Inferior parietal cortex (tissue), 1 donor: ENCODE measurements at regions not wholly inside any gene's neighbourhood (a gene's known extent, or its start where the extent isn't known, plus 50 kb on each side); places are given as distances from the start of the nearest gene placed in this dataset.

ENCODE experiments used
- DNase-seq: peaks from one replicate; pipeline ENCODE4 v3.0.0-alpha.2; 2016; ENCODE audit errors: extremely low spot score

GRCh38 chr4:45099471-45099870 is 373.1 kb upstream of the GNPDA2 start:
- no peak for DNase-seq

DNA sequence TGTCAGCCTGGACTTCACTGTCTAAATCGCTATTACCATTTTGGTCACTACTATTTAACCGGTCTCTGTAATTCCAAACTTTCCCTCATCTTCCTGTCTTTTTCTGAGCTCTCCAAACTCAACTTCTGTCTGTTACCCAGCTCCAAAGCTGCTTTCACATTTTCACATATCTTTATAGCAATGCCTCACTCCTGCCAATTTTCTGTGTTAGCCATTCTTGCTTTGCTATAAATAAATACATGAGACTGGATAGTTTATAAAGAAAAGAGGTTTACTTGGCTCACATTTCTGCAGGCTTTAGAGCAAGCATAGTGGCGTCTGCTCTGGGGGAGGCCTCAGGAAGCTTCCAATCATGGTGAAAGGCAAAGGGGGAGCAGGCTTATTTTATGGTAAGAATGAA is 368.3 kb upstream of the GNPDA2 start:
- DNase-seq: peak; percentile 21

DNA sequence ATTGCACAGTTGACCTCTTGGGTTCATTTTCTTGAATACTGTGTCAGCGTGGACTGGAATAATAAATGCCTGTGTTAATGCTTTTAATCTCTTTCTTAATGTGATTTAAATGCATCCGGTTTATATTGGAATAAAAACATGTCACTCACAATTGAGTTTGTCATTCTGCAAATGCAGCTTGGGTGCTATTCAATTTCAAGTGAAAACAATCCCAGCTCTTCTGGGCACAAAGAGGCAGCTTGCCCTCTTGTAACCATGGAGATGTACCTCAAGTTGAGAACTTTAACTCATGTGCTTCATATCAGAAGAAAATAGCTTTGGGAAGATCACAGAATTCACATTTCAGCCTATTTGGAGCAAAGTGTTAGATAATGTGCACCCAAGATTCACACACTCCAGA is 355.7 kb upstream of the GNPDA2 start:
- DNase-seq: peak; percentile 25

- DNase-seq: no peak
Observed at GRCh38 chr4:45079616-45080015, 353.3 kb upstream of the GNPDA2 start.

DNA sequence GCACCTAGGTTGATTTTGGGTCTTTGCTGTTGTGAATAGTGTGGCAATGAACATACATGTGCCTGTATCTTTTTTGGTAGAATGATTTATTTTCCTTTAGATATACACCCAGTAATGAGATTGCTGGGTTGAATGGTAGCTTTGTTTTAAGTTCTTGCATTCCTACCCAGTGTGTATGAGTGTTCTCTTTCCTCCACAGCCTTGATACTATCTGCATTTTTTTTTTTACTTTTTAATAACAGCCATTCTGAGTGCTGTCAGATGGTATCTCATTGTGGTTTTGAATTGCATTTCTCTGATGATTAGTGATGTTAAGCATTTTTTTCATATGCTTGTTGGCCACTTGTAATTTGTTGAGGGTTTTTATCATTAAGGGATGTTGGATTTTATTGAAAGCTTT is 351.8 kb upstream of the GNPDA2 start:
- DNase-seq: no peak

DNA sequence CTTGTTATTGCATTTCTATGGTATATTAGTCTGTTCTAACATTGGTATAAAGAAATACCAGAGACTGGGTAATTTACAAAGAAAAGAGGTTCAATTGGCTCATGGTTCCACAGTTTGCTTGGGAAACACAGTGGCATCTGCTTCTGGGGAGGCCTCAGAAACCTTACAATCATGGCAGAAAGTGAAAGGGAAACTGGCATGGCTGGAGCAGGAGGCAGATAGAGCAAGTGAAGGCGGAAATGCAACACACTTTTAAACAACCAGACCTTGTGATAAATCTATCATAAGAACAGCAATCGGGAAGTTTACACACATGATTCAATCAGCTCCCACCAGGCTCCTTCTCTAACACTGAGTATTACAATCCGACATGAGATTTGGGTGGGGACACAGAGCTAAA is 346.6 kb upstream of the GNPDA2 start:
- DNase-seq: no peak

- no peak for DNase-seq
Observed at GRCh38 chr4:45064741-45065140, 338.4 kb upstream of the GNPDA2 start.

- DNase-seq: no peak
Observed at GRCh38 chr4:45063696-45064095, 337.3 kb upstream of the GNPDA2 start.

DNA sequence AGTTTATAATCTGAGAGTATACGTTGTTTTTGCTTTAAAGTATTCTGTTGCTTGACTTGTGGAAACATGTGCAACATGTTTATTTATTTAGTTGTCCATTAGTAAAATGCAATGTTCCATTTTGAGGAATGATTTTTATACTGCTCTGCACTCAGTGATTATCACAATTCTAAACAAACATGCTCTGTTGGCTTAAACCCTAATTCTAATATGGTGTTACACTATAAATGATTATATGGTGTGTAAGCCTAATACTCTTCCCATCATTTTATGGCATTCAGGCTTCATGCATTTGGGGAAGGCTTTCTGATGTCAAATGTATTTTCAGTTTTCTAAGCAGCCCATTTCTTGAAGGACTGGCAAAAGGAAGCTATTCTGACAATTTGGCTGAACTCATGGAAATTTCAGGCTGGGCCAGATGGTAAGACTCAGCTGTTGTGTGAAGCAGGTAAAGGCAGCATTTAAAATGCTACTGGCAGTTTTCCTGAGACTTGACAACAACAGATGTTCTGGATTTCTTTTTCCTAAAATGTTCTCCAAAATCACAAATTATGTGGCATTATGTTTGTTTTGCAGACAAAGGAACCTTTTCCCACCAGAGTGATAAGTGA is 336.7 kb upstream of the GNPDA2 start:
- DNase-seq: peak; percentile 40

DNA sequence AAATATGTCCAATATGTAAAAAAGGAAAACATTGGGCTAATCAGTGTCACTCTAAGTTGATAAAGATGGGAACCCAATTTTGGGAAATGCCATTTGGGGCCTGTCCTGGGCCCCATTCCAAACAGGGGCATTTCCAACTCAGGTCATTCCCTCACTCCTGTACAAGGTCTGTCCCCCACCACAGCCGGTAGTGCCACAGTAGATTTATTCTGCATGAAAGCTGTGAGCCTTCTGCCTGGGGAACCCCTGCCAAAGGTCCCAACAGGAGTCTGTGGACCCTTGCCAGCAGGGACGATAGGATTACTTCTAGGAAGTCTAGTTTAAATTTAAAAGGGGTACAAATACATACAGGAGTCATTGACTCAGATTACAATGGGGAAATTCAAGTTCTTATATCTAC is 317.6 kb upstream of the GNPDA2 start:
- no peak for DNase-seq

- DNase-seq: no peak
Observed at GRCh38 chr4:45036677-45037076, 310.3 kb upstream of the GNPDA2 start.

GRCh38 chr4:45033676-45034419 is 307.5 kb upstream of the GNPDA2 start:
- no peak for DNase-seq

- no peak for DNase-seq
Observed at GRCh38 chr4:45030059-45030458, 303.7 kb upstream of the GNPDA2 start.

GRCh38 chr4:45007508-45007907 is 281.2 kb upstream of the GNPDA2 start:
- no peak for DNase-seq

- DNase-seq: no peak
Observed at GRCh38 chr4:45006078-45006477, 279.7 kb upstream of the GNPDA2 start.

DNA sequence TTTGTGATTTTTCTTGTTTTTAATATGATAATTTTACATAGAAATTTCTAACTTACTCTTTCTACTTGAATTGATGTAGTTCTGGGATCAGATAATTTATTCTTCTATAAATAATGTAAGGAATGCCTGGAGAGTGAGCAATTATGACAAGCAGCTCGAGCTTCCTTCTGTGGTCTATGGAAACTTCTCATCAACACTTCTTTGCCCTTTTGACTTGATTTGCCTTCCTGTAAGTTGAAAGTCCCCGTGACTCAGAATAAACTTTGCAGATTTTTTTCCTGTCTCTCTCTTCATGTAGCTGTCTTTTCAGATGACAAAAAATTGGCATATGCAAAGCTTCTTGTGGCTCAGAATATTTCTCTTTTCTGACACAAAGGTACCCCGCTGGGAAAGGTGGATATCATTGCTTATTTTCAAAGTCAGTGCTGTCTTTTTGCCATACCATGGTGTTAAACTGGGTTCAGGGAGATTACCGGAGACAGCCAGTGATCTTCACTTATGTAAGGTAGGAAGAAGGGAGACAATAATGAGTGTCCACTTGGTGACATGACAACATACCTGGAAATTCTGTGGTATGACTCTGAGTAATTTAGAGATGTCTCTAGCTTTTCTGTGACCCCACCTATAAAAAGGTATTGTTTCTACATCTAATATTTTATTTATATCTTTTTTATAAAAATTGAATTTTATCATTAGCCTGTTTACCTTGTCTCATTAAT is 278.6 kb upstream of the GNPDA2 start:
- DNase-seq: no peak

- DNase-seq: no peak
Observed at GRCh38 chr4:45004326-45004725, 278.0 kb upstream of the GNPDA2 start.

- no peak for DNase-seq
Observed at GRCh38 chr4:44996276-44996845, 270.0 kb upstream of the GNPDA2 start.

- DNase-seq: no peak
Observed at GRCh38 chr4:44988011-44988410, 261.7 kb upstream of the GNPDA2 start.

- DNase-seq: no peak
Observed at GRCh38 chr4:44985938-44986337, 259.6 kb upstream of the GNPDA2 start.

DNA sequence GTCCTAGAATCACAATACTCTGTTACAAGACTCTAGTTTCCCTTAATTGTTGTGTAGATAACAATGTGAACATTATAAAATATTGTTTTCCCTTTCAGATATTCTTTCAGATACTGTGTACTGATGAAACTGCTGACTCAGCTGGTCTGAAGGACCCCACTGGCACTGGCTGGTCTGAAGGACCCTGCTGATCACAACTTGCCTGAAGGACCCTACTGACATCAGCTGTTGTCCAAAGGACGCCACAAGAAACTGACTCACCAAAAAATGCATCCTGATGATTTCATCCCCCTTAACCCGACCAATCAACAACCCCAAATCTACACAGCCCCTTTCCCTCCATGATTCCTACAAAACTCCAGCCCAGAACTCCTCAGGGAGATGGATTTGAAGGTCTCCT is 258.8 kb upstream of the GNPDA2 start:
- no peak for DNase-seq

GRCh38 chr4:44984083-44984482 is 257.7 kb upstream of the GNPDA2 start:
- DNase-seq: no peak

DNA sequence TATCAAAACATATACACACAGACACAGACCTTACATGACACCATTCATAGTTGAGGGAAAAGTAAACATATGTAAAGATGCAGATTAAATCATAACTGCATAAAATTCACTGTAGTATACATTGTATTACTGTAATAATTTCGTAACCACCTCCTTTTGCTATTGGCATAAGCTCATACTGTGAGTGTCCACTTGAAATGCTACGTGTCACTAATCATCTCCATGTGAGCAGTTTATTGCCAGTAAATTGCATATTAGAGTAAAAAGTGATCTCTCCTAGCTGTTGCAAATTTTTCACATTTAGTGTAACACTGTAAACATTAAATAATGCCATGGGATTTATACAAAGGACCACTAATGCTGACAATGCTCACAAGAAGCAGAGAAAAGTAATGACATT is 256.7 kb upstream of the GNPDA2 start:
- no peak for DNase-seq
